ENCODE measurements at regions not wholly inside any gene's neighbourhood (a gene's known extent, or its start where the extent isn't known, plus 50 kb on each side); places are given as distances from the start of the nearest gene placed in this dataset.

DNA sequence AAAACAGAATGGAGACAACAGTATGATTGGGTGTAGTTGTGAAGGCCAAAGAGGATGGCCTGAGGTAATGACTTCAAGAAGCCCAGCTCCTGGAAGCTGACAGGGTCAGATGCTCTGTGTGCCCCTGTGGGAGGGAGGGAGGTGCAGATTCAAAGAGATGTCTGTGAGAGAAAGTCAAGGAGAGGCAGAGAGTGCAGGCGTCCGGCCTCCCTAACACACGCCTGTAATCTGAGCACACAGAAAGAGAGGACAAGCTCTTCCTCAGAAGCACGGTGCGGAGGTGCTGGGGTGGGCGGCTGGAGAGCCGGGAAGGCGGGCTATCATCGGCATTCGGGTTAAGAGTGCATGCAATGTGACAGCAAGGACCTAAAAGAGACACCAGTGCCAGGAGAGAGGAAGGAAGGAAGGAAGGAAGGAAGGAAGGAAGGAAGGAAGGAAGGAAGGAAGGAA is 238.2 kb upstream of the HES1 start:
- no peaks in the 10 kb centered on the region for H3K9me3 ChIP-seq (ENCODE audit: control insufficient read depth, low read length)
- no peaks in the 10 kb centered on the region for H3K36me3 ChIP-seq (ENCODE audit: control insufficient read depth, insufficient read depth, low read length)
- no peaks in the 10 kb centered on the region for H3K27me3 ChIP-seq (ENCODE audit: control insufficient read depth, insufficient read depth, low read length)
- no peak overlapping the region for H3K4me3 ChIP-seq (ENCODE audit: low read length)
- peaks cover 15% of the 10 kb centered on the region for H3K4me1 ChIP-seq (ENCODE audit: control insufficient read depth, insufficient read depth, low read length)
- H3K9ac ChIP-seq (ENCODE audit: low read length), result no peak overlapping the region

DNA sequence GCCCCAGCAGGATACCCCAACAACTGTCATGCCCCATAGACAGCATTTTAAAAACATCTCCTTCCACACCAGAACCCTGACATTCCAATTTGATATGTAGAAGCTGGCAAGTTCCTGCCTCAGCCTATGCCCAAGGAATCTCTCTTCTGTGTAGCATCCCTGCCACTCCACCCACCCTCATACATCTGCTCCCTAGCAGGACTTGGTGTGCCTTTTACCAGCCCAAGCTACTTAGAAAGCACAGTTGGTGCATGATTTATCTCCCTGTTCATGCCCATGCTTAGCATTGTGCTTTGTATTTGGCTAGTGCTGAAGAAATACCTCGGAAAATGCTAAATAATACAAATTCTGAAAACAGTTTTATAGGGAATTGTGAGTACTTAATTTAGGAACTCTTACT is 236.9 kb upstream of the HES1 start:
- H3K9me3 ChIP-seq (ENCODE audit: control insufficient read depth, low read length), result no peaks in the 10 kb centered on the region
- no peak overlapping the region for H3K9ac ChIP-seq (ENCODE audit: low read length)
- H3K4me3 ChIP-seq (ENCODE audit: low read length), result no peak overlapping the region
- H3K27me3 ChIP-seq (ENCODE audit: control insufficient read depth, insufficient read depth, low read length), result no peaks in the 10 kb centered on the region
- no peaks in the 10 kb centered on the region for H3K36me3 ChIP-seq (ENCODE audit: control insufficient read depth, insufficient read depth, low read length)
- H3K4me1 ChIP-seq (ENCODE audit: control insufficient read depth, insufficient read depth, low read length), result peaks cover 16% of the 10 kb centered on the region

DNA sequence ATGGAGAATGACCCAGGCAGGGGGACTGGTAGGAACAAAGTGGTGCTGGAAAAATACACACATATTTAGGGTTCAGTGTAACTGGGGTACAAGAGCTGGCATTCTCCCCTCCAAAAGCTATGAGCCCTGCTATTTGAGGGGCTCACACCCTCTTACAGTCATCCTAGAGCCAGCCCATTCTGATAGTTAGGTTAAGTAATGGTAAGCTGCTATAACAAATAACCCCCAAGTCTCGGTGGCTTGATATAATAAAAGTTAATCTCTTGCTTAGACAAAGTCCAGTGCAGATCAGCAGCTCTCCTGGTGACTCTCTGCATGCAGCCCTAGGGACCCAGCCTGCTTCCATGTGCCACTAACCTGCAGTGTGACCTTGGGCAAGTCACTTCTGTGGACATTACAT is 234.9 kb upstream of the HES1 start:
- Histone ChIP-seq H3K4me3 (ENCODE audit: low read length) (no peak overlapping the region), H3K4me1 (ENCODE audit: control insufficient read depth, insufficient read depth, low read length) (peaks cover 8% of the 10 kb centered on the region), H3K36me3 (ENCODE audit: control insufficient read depth, insufficient read depth, low read length) (no peaks in the 10 kb centered on the region), H3K9ac (ENCODE audit: low read length) (no peak overlapping the region), H3K27me3 (ENCODE audit: control insufficient read depth, insufficient read depth, low read length) (no peaks in the 10 kb centered on the region), H3K9me3 (ENCODE audit: control insufficient read depth, low read length) (no peaks in the 10 kb centered on the region)

DNA sequence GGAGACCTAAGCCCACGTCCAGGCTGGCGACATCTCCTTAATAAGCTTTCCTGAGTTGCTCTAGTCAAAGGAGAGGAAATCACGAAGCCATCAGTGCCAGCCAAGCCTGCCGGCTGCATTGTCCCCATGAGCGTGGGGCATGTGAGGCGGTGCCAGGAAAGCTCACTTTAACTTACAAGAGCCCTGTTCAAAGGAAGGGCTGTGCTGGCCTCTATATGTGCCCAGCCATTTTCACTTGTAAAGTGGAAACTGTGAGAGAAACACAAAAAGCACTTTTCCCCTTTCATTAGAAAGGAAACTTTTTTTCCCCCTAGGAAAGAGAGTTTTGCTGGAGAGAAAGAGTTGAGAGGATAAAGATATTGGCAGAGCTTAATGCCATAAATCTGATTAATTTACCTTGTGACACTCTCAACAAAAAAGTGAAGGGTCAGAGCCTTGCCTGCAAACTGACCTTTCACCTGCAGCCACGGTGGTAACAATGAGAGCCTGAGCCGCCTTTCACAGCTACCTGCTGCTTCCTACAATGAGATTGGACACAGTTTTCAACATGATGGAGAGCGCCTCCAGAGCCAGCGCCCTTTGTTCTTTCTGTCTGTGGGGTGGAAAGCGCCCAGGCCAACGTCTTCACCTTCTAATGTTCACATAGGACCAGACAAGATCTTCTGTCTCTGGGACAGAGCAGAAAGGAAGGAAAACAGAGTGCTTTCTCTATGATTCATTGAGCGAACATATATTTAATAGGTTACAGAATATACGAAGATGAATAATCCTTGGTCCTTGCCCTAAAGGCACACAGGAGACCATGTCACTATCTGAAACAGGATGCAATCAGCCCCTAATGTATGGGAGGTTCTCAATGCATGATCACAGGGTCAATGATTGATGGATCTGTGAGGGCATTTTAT is 233.1 kb upstream of the HES1 start:
- H3K36me3 ChIP-seq (ENCODE audit: control insufficient read depth, insufficient read depth, low read length), result no peaks in the 10 kb centered on the region
- no peaks in the 10 kb centered on the region for H3K27me3 ChIP-seq (ENCODE audit: control insufficient read depth, insufficient read depth, low read length)
- no peaks in the 10 kb centered on the region for H3K9me3 ChIP-seq (ENCODE audit: control insufficient read depth, low read length)

DNA sequence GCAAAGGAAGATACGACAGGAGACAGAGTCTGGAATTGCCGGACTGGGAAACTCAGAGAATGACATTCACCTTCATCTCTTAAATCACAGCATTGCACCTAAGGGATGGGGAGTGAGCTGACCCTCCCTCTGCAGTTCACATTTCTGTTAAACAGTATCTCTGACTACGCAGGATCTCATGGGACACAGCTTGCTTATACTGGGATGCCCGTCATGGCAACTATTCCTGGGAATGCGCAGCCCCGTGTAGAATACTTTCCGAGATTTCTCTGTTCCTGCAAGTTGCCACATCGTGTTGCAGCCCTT is 232.5 kb upstream of the HES1 start:
- no peaks in the 10 kb centered on the region for H3K9me3 ChIP-seq (ENCODE audit: control insufficient read depth, low read length)
- no peak overlapping the region for H3K4me3 ChIP-seq (ENCODE audit: low read length)
- H3K4me1 ChIP-seq (ENCODE audit: control insufficient read depth, insufficient read depth, low read length), result peaks cover 8% of the 10 kb centered on the region
- H3K36me3 ChIP-seq (ENCODE audit: control insufficient read depth, insufficient read depth, low read length), result no peaks in the 10 kb centered on the region
- no peaks in the 10 kb centered on the region for H3K27me3 ChIP-seq (ENCODE audit: control insufficient read depth, insufficient read depth, low read length)
- no peak overlapping the region for H3K9ac ChIP-seq (ENCODE audit: low read length)

More for the DNA sequence above, 233.1 kb upstream of the HES1 start:
- Histone ChIP-seq H3K9ac (ENCODE audit: low read length) (peak overlapping the region; percentile 41), H3K4me1 (ENCODE audit: control insufficient read depth, insufficient read depth, low read length) (peaks cover 8% of the 10 kb centered on the region), H3K4me3 (ENCODE audit: low read length) (no peak overlapping the region)

DNA sequence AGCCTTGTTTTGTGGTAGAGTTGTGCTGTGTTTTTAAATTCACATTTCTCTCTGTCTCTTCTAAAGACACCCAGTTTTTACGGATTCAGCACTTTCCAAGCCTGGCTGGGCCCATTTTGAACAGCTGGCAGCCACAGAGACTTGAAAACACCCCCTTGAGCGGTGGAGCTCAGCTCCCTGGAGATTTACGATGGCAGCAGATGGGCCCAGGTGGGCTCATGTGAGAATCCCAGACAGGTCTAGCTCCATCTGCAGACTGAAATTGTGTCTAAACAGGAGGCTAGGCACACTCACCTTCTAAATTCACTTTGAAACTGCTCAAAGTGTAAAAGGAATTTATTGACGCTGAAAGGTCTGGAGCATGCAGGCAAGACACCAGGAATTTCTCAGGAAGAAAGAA is 232.0 kb upstream of the HES1 start:
- Histone ChIP-seq H3K27me3 (ENCODE audit: control insufficient read depth, insufficient read depth, low read length) (no peaks in the 10 kb centered on the region), H3K9ac (ENCODE audit: low read length) (no peak overlapping the region), H3K36me3 (ENCODE audit: control insufficient read depth, insufficient read depth, low read length) (no peaks in the 10 kb centered on the region), H3K4me3 (ENCODE audit: low read length) (no peak overlapping the region), H3K4me1 (ENCODE audit: control insufficient read depth, insufficient read depth, low read length) (peaks cover 8% of the 10 kb centered on the region), H3K9me3 (ENCODE audit: control insufficient read depth, low read length) (no peaks in the 10 kb centered on the region)

DNA sequence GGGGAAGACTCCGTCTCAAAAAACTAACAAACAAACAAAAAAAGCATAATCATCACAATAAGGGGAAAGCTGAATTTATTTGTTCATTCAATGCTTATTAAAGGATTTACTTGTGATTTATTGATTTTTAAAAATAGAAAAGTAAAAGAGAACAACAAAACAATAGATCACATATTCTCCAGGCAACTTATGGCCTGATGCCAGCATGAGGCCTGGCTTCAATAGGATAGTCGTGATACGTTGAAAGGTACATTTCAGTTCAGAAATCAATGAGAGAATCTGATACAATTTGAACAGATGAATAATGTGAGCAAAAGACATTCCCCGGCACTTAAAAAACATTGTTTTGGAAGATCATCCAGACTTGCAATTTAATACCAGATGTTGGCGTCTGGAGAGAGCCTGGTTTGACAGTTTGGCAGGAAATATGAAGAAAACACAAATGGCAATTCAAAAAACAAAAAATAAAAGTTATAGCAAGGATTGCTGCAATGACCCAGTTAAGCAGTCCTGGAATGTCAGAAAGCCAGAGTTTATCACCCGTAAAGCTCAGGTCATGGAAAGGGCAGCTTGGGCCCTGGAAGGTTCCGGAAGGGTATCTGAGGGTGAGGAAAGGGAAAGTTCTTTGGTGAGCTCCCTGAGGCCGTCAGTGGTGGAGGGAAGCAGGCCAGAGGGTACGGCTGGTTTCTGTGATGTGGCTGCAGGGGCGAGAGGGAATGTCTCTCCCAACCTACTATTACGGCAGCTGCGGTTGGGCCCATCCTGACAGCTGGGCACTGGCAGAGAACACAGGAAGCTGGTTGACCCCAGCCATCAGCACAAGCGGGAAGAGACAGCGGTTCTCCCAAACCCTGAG is 230.2 kb upstream of the HES1 start:
- Histone ChIP-seq H3K4me1 (ENCODE audit: control insufficient read depth, insufficient read depth, low read length) (peaks cover 10% of the 10 kb centered on the region), H3K36me3 (ENCODE audit: control insufficient read depth, insufficient read depth, low read length) (no peaks in the 10 kb centered on the region), H3K9ac (ENCODE audit: low read length) (no peak overlapping the region), H3K27me3 (ENCODE audit: control insufficient read depth, insufficient read depth, low read length) (no peaks in the 10 kb centered on the region), H3K4me3 (ENCODE audit: low read length) (no peak overlapping the region), H3K9me3 (ENCODE audit: control insufficient read depth, low read length) (no peaks in the 10 kb centered on the region)

DNA sequence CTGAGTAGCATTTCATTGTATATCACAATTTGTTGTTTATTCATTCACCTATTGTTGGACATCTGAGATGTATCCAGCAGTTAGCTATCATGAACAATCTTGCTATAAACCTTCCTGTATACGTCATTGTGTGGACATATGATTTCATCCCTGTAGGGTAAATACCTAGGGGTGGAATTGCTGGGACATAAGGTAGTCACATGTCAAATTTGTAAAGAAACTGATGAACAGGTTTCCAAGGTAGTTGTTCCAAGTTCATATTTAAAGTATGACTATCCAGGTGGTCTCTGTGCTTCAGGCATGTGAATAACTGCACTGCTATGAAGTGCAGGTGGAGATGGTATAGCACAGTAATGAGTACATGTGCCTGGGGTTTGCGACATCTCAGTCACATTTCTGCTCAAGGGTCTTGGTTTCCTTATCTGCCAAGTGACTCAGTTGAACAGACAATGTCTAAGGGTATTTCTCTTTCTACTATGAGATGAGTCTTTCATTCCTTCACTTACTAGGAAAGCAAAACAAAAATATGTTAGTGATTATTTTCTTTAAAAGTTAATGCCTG is 229.0 kb upstream of the HES1 start:
- Histone ChIP-seq H3K4me1 (ENCODE audit: control insufficient read depth, insufficient read depth, low read length) (peaks cover 18% of the 10 kb centered on the region), H3K4me3 (ENCODE audit: low read length) (no peak overlapping the region), H3K36me3 (ENCODE audit: control insufficient read depth, insufficient read depth, low read length) (no peaks in the 10 kb centered on the region), H3K9me3 (ENCODE audit: control insufficient read depth, low read length) (no peaks in the 10 kb centered on the region), H3K27me3 (ENCODE audit: control insufficient read depth, insufficient read depth, low read length) (no peaks in the 10 kb centered on the region), H3K9ac (ENCODE audit: low read length) (no peak overlapping the region)

DNA sequence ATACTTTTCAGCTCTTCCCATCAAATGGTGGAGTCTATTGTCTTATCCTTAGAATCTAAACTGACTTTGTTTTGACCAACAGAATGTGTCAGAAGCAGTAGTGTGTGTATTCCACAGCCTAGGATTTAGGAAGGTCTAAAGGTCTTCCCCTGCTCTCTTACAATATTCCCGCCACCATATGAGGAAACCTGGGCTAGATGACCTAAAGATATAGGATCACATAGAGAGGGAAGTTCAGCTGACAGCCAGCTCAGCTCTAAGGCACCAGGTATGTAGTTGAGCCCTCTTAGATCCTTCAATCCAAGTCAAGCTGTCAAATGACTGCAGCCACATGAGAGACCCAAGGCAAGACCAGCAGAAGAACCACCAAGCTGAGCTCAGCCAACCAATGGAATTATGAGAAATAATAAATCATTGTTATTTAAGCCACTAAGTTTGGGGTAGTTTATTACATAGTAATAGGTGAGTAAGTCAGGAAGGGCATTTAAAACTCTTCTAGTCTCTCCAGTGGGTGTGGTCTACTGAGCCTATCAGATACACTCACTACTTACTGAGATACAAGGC is 227.7 kb upstream of the HES1 start:
- no peaks in the 10 kb centered on the region for H3K36me3 ChIP-seq (ENCODE audit: control insufficient read depth, insufficient read depth, low read length)
- H3K27me3 ChIP-seq (ENCODE audit: control insufficient read depth, insufficient read depth, low read length), result no peaks in the 10 kb centered on the region
- H3K9ac ChIP-seq (ENCODE audit: low read length), result no peak overlapping the region
- H3K4me3 ChIP-seq (ENCODE audit: low read length), result no peak overlapping the region
- H3K4me1 ChIP-seq (ENCODE audit: control insufficient read depth, insufficient read depth, low read length), result peaks cover 10% of the 10 kb centered on the region
- H3K9me3 ChIP-seq (ENCODE audit: control insufficient read depth, low read length), result no peaks in the 10 kb centered on the region

DNA sequence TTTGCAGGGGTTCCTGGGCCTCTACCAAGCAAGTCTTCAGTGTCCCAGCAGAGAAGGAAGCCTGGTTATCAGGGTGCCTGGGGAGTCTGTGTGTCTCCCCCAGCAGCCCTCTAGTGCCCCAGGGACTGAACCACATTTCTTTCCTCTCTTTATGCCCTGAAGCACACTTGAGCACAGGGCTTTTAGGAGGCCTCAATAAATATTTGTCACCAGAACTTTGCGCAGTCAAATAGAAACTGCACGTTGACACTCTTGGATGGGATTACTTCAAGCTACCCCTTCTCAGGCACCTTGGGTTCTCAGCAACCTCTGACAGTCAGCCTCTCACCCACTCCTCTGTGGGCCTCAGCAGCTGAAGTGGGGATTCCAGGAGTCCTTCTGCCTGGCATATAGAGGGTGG is 226.6 kb upstream of the HES1 start:
- Histone ChIP-seq H3K4me3 (ENCODE audit: low read length) (no peak overlapping the region), H3K9me3 (ENCODE audit: control insufficient read depth, low read length) (no peaks in the 10 kb centered on the region), H3K36me3 (ENCODE audit: control insufficient read depth, insufficient read depth, low read length) (no peaks in the 10 kb centered on the region), H3K27me3 (ENCODE audit: control insufficient read depth, insufficient read depth, low read length) (no peaks in the 10 kb centered on the region), H3K9ac (ENCODE audit: low read length) (no peak overlapping the region), H3K4me1 (ENCODE audit: control insufficient read depth, insufficient read depth, low read length) (peaks cover 10% of the 10 kb centered on the region)

DNA sequence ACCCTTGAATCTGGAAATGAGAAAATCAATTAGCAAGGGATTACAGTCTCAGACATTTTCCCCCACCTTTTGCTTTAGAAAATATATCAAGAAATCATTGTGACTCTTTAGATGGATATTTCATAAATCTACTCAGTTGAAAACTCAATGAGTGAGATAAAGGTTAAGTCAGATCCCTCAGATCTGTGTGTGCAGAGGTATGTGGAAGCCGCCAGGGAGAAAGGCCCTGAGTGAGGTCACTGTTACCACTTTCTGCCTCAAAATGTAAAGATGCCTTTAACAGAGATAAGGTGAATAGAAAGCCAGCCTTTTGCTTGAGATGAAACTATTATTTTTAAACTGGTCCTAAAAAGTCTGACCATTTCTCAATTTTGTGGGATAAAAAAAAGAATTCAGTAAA is 225.6 kb upstream of the HES1 start:
- Histone ChIP-seq H3K4me1 (ENCODE audit: control insufficient read depth, insufficient read depth, low read length) (peaks cover 10% of the 10 kb centered on the region), H3K36me3 (ENCODE audit: control insufficient read depth, insufficient read depth, low read length) (no peaks in the 10 kb centered on the region), H3K9me3 (ENCODE audit: control insufficient read depth, low read length) (no peaks in the 10 kb centered on the region), H3K9ac (ENCODE audit: low read length) (no peak overlapping the region), H3K27me3 (ENCODE audit: control insufficient read depth, insufficient read depth, low read length) (no peaks in the 10 kb centered on the region), H3K4me3 (ENCODE audit: low read length) (no peak overlapping the region)
